K562 (cell line): ENCODE measurements at regions not wholly inside any gene's neighbourhood (a gene's known extent, or its start where the extent isn't known, plus 50 kb on each side); places are given as distances from the start of the nearest gene placed in this dataset.

ENCODE experiments used
- CTCFL ChIP-seq: IDR thresholded peaks from 2 replicates; pipeline ENCODE4 v1.6.1; 2011; ENCODE audit warnings: borderline replicate concordance, low read depth, mild to moderate bottlenecking, moderate library complexity, low read length; ENCODE audit not compliant: insufficient read depth, poor library complexity, severe bottlenecking
- DNMT1 ChIP-seq: fragments of 450-650 bp; IDR thresholded peaks from 2 replicates; pipeline ENCODE4 v1.6.1; 2016; ENCODE audit warnings: antibody characterized with exemption, mild to moderate bottlenecking
- E2F3 ChIP-seq: fragments of 250-450 bp; sonication (Bioruptor Pico); IDR thresholded peaks from 2 replicates; pipeline ENCODE4 v1.4.0; 2020; ENCODE audit warnings: mild to moderate bottlenecking
- HDGF ChIP-seq: fragments of 450-650 bp; IDR thresholded peaks from 2 replicates; pipeline ENCODE4 v1.6.1; 2016
- HOMEZ ChIP-seq: fragments of 250-450 bp; sonication (Bioruptor Pico); IDR thresholded peaks from 2 replicates; pipeline ENCODE4 v1.4.0; 2020; ENCODE audit warnings: mild to moderate bottlenecking, moderate library complexity
- IFI16 ChIP-seq: fragments of 250-450 bp; sonication (Bioruptor Pico); IDR thresholded peaks from 2 replicates; pipeline ENCODE4 v2.1.2; 2022; ENCODE audit warnings: mild to moderate bottlenecking, inconsistent platforms
- IRF9 ChIP-seq: fragments of 450-650 bp; IDR thresholded peaks from 2 replicates; pipeline ENCODE4 v1.6.1; 2016; ENCODE audit warnings: missing biosample characterization, missing genetic modification characterization
- KDM2B ChIP-seq: fragments of 250-450 bp; sonication (Bioruptor Pico); IDR thresholded peaks from 2 replicates; pipeline ENCODE4 v1.8.0; 2021; ENCODE audit warnings: mild to moderate bottlenecking, moderate library complexity
- L3MBTL2 ChIP-seq: fragments of 450-650 bp; IDR thresholded peaks from 2 replicates; pipeline ENCODE4 v1.6.1; 2016; ENCODE audit warnings: mild to moderate bottlenecking, moderate library complexity
- MAZ ChIP-seq, 2 experiments: fragments of 450-650 bp in 1 of 2; sonication (generic) in 1 of 2; formaldehyde crosslinking; IDR thresholded peaks in 1 of 2; conservative IDR thresholded peaks in 1 of 2; 2 replicates each; pipeline versions ENCODE4 v1.4.0 to v1.5.0; 2020; ENCODE audit warnings: mild to moderate bottlenecking in 1 of 2, missing genetic modification reagents in 1 of 2
- NR2C2 ChIP-seq, 2 experiments: fragments of 200-800 bp in 1 of 2; sonication (Bioruptor generic) in 1 of 2; sonication (generic) in 1 of 2; formaldehyde crosslinking in 1 of 2; IDR thresholded peaks; 2 replicates each; pipeline versions ENCODE4 v1.6.1 to v1.8.0; 2016 to 2022; ENCODE audit warnings: mild to moderate bottlenecking in 1 of 2, missing compliant biosample characterization in 1 of 2, missing genetic modification characterization in 1 of 2, missing genetic modification reagents in 1 of 2
- RBM15 ChIP-seq: fragments of 200-400 bp; formaldehyde crosslinking; IDR thresholded peaks from 2 replicates; pipeline ENCODE4 v1.6.1; 2018; ENCODE audit warnings: mild to moderate bottlenecking, low read length, moderate library complexity; ENCODE audit not compliant: insufficient read depth
- RNF2 ChIP-seq: sonication (generic); IDR thresholded peaks from 2 replicates; pipeline ENCODE4 v1.6.1; 2016
- TCF3 ChIP-seq: sonication (generic); formaldehyde crosslinking; IDR thresholded peaks from 2 replicates; pipeline ENCODE4 v1.4.0; 2020; ENCODE audit warnings: mild to moderate bottlenecking, missing genetic modification reagents
- ZMIZ1 ChIP-seq, 2 experiments: fragments of 150-350 bp in 1 of 2; IDR thresholded peaks; 2 replicates each; pipeline ENCODE4 v1.6.1; 2012 to 2016; ENCODE audit warnings: low read depth in 2 of 2, low read length in 2 of 2, mild to moderate bottlenecking in 1 of 2, moderate library complexity in 1 of 2
- ZNF140 ChIP-seq: fragments of 250-450 bp; sonication (Bioruptor Pico); IDR thresholded peaks from 2 replicates; pipeline ENCODE4 v1.8.0; 2021; ENCODE audit warnings: moderate library complexity, mild to moderate bottlenecking, inconsistent platforms
- ZNF586 ChIP-seq: fragments of 450-650 bp; formaldehyde crosslinking; conservative IDR thresholded peaks from 2 replicates; pipeline ENCODE4 v1.4.0; 2020; ENCODE audit warnings: mild to moderate bottlenecking, moderate library complexity
- ZSCAN29 ChIP-seq: fragments of 450-650 bp; IDR thresholded peaks from 2 replicates; pipeline ENCODE4 v1.6.1; 2017

- TF ChIP-seq DNMT1 (no peak), IFI16 (CRISPR knock-in tag) (no peak), CTCFL (no peak), IRF9 (no peak), MAZ (CRISPR knock-in tag; conservative IDR thresholded peaks at IDR 0.05 in 1 of 2, IDR thresholded peaks at IDR 0.05 in 1 of 2) (no peak), ZMIZ1 (IDR thresholded peaks at IDR 0.05; ENCODE audit: low read depth in 2 of 2, low read length in 2 of 2) (no peak), E2F3 (CRISPR knock-in tag) (no peak), TCF3 (CRISPR knock-in tag) (peak; percentile 73), L3MBTL2 (0 out of 2 replicates have a peak, but pooled peaks have one; percentile 28), HDGF (no peak), RBM15 (no peak), NR2C2 (CRISPR knock-in tag; IDR thresholded peaks at IDR 0.05) (no peak), NR2C2 (tag; IDR thresholded peaks at IDR 0.05) (no peak; the same call in 1 of the 2 replicates), HOMEZ (CRISPR knock-in tag) (no peak), ZSCAN29 (no peak), ZNF586 (CRISPR knock-in tag) (no peak), KDM2B (CRISPR knock-in tag) (no peak), ZNF140 (CRISPR knock-in tag) (no peak), RNF2 (peak; percentile 49; the same call in 1 of the 2 replicates)
Measured at GRCh38 chr9:108156270-108156998, 666.9 kb upstream of the KLF4 start (continued).
